NCI-H1694 (cell line): ENCODE measurements at regions not wholly inside any gene's neighbourhood (a gene's known extent, or its start where the extent isn't known, plus 50 kb on each side); places are given as distances from the start of the nearest gene placed in this dataset.

ENCODE experiments used
- DNase-seq: peaks from one replicate; lab custom pipeline; 2025; lab: John Stamatoyannopoulos, UW

DNA sequence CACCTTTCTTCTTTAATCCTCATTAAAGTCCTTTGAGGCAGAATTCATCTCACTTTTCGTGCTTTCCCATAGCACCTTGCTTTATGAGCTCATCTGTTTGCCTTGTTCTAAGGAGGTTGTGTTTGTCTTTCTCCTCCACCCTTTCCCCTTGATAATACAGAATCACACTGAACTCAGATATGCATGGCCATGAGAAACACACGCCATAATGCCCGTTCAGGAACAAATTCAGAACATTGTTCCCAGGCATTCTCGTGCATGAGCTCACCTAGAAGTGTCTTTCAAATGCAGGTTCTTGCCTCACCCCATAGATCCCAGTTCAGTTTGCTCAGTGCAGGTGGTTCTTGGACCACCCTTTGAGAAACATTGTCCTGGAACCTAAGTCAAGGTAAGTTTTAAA lies 71.1 kb downstream of the TMEM114 start:
- no peak for DNase-seq

DNA sequence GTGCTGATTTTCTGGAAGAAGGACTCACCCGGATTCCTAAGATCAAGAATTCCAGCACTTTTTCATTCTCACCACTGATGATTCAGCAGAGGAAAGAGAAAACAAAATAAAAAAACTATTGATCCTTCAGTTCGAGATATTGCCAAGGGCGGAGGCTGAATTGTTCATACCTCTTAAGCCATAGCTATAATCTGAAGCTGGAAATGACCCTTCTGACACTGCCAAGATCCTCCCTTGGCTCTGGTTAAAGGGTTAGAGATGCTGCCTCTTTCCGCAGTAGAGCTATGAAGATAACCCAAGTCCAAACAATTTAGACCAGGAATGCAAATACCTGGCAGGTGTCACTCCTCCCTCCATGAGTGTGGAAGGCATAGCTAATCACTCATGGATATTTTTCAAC lies 73.0 kb downstream of the TMEM114 start:
- DNase-seq, result no peak

DNA sequence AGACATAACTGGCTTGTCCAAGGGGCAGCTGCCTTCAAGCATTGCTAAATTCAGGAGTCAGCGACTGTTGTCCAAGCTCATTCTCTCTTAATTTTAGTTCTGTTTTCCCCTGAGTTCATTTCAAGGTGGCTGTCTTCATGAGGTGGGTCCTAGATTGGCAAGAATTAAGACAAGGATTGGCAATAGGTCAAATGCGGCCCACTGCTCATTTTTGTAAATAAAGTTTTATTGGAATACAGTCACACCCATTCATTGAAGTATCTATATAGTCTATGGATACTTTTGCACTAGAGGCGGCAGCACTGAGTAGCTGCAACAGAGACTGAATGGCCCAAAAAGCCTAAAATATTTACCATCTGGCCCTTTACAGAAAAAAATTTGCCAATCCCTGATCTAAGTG lies 73.8 kb downstream of the TMEM114 start:
- DNase-seq, result no peak

DNA sequence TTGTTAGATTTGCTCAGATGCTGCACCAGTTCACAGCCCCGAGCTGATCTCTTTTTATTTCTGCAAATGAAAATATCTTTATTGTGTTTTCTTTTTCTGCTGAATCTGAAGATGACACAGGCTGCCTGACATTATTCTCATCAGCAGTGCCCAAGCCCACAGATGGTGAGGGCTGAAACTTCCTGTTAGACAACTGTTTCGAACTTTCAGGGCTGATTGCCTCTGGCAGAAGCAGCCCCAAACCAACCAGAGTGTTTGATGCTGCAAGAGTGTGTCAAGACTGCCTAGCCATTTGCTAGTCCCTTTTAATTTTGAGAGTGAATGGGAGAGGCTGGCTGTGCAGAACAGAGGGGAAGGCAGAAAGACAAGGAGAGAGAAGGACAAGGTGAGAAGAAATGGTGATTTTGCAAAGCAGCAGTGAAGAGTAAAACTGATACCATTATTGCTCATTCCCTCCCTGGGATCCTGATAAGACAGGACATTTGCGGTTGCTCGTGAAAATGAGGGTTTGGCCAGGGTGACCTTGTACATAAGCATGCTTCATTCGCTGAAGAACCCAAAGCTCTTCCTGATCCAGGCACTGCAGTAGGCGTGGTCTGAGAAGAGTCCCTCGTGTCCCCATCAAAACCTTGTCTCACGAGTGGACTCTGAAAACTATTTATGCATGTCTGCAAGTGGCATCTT lies 77.2 kb downstream of the TMEM114 start:
- DNase-seq, result no peak

DNA sequence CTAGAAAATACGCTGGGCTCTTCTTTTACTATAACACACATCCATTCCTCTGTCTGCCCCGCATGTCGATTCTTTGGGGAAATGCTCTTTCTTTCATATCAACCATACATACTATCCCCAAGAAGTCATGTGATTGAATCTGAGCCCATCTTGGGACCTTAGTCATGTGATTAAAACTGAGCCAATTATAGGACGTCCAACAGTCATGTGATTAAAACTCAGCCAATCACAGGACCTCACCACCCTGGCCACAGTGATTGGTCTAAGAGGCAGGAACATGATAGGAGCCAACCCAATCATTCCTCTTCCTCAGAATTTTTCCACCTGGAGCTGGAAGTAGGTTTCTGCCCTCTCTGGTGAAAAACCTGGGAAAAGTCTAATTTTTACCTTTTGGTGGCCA lies 78.8 kb downstream of the TMEM114 start:
- DNase-seq, result no peak

DNA sequence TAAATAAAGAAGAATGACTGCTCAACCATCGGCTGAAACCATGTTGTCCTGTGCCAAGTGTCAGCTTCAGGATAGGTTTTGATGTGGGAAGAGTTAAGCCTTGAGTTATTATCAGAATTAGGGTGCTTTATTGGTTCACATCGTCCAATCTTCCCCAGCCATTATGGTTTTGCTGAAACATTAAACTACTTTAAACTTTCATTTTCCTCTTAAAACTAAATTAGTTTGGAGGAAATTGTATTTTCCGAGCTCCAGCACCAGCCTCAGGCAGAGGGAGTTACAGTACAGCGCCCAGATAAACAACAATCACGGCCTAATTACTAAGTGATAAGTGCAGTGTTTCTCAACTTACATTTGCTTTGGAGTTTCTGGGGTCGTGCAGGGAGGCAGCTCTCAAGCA lies 80.2 kb downstream of the TMEM114 start:
- DNase-seq, result no peak

DNA sequence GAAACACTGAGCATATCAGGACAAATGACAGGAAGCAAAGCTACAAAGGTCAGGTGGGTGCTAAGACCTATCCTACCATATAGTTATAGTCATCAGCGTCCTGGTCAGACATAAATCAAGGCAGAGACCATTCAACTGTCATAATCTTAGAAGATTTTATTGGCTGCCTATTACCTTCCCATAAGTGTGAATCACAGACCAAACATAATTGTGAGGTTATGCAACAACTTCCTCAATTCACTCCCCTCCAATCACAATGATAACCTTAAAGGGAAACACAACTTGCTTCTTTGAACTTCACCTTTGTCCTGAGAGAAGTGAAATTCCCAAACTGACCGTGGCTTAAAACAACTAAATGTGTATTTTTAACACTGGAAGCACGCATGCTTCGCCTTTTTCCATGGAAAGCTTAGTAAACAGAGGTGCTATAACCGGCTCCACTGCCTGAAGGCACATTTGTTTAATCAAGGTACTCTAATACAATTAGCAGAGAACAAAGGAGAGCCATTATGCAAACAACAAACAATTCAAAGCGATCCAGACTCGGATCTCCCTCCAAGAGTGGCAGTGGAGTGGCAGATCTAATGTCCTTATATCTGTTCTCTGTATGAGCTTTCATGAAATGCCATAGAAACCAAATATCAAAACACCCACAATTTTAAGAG lies 84.9 kb downstream of the TMEM114 start:
- no peak for DNase-seq

DNA sequence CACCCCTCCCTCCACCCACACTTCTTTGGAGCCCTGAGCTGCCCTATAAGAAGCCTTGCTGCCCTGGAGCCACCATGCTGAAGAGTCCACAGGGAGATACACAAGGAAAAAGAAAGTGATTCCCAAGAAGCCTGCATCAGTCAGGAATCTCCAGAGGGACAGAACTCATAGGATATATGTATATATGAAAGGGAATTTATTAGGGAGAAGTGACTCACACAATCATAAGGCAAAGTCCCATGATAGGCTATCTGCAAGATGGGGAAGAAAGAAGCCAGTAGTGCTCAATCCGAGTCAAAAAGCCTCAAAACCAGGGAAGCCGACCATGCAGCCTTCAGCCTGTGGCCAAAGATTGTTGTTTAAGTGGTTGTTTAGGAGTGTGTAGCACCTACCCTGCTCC lies 87.9 kb downstream of the TMEM114 start:
- no peak for DNase-seq

DNA sequence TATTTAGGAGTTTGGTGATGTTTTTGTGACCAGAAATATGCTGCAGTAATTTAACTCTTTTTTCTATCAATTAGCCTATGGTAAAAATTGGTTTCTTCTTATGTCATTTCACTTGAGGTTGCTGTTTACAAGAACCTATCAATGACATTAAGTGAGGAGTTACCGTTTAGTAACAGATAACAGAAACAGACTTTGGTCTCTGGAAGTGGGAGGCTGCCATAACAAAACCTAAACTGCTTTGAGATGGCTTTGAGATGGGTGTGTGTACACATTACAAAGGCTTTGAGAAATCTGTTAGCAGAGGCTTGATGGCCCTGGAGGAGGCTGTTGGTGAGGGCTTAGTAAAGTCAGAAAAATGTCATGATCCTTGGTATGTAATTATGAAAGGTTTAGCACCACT lies 90.0 kb downstream of the TMEM114 start:
- DNase-seq, result no peak

DNA sequence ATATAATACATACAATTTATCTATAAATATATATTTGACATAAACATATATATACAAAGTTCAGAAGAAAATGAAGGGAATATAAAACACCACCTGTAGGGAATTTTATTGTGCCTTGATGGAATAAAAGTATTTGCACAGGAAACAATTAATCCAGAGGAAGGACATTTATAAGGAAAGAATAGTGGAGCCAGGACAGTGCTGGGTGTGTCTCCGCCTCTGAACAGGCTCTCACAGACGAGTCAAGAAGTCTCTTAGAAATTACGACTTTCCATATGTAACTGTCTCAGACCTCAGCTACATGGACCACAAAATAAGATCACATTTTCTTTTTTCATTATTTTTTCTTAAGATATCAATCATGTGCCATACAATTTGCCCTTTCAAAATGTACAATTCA lies 93.9 kb downstream of the TMEM114 start:
- DNase-seq, result no peak

DNA sequence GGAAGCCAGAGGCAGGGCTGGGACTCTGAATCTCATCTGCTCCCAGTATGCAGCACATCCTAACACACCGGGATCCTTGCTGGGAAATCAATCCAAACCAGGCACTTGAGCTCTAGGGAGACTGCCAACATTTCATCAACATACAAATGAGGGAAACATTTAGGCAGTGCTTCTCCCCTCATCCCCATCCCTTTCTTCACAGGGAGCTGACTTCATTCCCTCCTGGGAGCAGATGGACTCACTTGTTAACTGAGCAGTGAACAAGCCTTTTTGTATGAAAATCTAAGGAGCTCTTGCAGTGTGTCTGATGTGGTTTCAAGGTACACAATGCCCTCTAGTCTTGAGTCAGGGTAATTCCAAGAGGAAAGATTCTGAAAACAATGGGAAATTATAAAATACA lies 96.3 kb downstream of the TMEM114 start:
- no peak for DNase-seq

DNA sequence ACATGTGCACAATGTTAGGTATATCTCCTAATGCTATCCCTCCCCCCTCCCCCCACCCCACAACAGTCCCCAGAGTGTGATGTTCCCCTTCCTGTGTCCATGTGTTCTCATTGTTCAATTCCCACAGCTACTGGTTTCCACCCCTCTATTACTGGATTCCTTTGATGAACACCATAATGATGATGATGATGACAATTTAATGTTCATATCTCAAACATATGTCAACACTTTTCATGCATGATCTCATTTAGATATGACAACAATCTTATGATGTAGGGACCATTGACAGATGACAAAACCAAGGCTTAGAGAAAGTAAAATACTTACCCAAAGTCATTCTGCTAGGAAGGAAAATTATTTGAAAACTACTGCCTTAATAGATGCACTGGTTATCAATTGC lies 97.6 kb downstream of the TMEM114 start:
- DNase-seq, result no peak

DNA sequence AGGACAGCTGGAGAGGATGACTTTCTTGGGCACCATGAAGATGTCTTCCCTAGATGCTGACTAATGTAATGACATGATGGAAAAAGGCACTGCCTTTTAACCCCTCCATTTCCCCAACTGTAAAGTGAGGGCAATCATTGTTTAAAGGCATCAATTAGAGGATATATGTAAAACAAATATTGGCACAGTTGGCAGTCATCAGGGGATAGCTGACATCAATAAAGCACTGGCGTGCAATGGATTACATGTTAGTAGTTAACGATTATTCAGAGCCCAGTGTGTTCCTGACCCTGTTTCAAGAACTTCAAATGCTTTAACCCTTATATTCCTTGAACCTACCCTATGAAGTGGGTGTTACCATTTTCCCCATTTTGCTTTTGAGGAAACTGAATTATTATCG lies 100.7 kb downstream of the TMEM114 start:
- no peak for DNase-seq

DNA sequence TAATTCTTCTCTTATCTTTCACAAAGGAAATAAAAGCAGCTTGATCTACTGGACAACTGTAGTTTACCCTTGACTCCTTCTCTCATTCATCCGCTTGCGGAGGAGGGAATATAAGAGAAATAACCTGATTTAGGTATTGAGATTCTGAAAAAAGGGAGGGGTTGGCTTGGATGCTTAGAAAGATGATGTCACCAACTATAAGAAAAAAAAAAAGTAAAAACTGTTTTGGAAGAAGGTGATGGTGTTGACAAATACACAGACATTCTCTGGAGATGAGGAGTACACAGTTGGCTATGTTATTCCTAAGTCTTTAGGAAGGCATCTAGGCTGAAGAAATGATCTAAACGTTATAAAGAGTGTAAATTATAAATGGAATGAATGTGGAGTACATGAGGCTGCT lies 103.3 kb downstream of the TMEM114 start:
- no peak for DNase-seq

DNA sequence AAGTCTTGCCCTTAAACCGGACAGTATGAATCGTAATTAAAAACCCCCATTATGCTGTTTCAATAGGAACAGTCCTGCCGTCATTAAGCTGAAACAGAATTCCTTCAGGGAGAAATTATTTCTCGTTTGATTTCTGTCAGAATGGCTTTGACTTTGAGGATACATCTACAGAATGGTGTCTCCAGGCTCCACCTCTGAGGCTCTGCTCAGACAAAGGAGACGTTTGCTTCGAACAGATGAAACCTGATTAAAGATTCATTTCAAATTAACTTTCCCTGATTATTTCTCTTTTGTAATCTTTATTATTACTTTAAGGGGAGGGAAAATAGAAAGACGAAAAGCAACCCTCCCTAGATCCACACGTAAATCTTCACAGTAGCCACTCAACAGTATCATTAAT lies 106.9 kb downstream of the TMEM114 start:
- no peak for DNase-seq

DNA sequence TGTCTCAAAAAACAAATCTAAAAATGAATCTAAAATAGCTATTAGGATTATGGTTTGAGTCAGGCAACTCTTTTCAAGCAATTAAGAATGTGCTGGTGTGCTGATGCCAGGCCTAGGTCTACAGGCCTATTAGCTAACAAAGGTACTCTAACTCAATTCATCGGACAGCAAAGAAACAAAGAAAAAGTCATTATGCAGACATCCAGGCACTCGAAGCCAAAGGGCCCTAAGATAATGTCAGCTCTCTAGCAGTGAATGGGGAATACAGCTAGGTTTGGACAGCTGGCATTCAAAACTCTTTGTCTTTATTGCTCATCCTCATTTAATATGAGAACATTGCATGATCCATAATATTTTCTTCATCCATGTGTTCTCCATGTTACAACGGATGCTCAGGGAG lies 108.5 kb downstream of the TMEM114 start:
- DNase-seq, result no peak

DNA sequence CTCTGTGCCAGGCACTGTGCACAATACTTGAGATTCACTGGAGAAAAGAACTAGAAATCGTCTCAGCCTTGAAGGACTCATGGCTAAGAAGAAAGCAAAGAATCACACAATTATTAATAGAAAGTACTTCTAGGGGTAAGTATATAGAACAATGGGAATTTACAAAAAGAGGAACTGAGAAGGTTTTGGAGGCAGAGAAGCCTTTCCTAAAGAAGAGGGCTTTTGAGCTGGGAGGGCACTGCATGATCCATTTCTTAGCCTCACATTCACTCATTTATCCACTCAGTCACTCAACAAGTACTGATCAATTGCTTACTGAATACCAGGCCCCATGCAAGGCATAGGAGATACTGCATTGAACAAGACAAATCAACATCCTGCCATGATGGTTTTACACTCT lies 113.5 kb downstream of the TMEM114 start:
- DNase-seq, result no peak

DNA sequence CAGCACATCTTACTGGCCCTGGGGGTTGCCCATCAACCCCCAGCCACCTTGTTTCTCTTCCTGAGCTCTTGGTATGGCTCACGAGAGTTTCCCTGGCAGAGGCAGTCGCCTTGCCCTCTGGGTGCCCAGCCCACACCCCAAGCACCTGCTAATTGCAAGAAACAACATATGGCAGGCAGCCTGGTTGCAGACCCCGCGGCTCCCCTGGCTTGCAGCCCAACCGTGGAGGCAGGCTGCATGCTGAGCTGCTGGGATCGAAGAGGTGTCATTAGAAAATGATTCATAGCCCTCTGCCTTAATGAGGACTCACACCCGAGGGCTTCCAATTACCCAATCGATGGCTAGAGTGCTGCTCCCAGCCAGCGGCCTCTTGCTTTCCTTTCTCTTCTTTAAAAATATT lies 115.7 kb downstream of the TMEM114 start:
- no peak for DNase-seq

DNA sequence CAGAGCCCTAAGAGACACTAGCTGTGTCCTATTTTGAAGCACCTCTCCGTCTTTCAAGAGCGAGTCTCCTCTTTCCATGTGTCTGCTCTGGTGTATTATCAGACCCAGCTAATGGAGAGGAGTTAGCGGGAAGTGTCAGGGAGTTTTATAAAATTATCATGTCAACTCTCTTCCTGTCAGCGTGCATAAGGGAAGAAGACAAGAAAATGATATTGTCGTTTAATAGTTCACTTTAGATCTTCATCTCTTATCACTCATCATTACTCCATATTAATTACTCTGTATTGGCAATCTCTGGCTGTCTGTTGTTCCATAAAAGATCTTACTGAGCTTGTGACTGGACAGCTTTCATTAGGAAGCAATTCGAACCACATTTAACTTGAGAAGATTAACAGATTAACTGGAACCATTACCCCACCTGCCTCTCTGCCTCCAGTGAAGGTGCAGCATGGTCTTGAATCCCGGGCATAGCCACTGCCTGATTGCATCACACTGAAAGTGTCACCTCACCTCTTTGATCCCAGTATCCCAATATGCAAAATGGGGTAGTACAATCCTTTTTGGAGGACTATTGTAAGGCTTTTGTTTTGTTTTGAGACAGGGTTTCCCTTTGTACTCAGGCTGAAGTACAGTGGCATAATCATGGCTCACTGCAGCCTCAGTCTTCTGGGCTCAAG lies 121.1 kb downstream of the TMEM114 start:
- no peak for DNase-seq

DNA sequence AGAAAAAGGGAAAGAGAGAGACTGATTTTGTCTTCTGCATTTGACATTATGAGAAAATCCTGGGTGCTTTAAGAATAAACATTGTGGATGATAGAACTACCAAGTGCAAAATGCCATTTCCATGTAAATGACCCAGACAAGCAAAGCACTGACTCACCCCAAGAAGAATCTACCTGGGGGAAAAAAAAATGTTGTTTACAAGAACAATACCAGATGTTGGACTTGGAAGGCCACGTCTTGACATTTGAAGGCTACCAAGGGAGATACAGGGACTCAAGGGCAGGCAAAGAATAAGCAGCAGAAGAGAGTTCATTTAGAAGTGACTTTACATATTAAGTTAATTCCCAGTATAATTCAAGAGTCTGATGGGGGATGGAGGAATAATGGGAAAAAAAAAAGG lies 125.3 kb downstream of the TMEM114 start:
- DNase-seq, result no peak

DNA sequence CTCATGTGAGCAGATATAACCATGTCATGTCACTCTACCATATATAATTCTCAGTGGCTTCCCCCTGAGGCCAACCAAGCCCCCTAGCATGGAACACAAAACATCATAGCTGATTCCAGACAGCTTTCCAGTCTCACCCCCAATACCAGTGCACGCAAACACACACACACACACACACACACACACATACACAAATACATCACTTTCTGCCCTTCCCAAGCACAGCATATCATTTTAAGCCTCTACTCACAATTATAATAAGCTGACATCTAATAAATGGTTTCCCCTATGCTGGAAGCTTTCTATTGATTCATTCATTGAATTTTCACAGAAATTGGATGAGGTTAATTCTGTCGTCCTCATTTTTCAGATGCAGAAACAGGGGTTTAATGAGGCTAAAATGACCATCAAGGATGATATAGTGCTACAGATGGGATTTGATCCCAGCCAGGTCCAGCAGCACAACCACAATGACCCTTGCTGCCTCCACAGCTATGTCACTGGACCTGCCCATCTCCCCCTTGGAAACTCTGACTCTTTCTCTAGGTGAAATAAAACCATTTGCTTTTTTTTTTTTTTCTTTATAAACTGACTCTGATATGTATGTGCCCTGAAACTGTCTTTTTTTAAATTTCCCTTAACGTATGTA lies 131.1 kb downstream of the TMEM114 start:
- DNase-seq, result no peak

DNA sequence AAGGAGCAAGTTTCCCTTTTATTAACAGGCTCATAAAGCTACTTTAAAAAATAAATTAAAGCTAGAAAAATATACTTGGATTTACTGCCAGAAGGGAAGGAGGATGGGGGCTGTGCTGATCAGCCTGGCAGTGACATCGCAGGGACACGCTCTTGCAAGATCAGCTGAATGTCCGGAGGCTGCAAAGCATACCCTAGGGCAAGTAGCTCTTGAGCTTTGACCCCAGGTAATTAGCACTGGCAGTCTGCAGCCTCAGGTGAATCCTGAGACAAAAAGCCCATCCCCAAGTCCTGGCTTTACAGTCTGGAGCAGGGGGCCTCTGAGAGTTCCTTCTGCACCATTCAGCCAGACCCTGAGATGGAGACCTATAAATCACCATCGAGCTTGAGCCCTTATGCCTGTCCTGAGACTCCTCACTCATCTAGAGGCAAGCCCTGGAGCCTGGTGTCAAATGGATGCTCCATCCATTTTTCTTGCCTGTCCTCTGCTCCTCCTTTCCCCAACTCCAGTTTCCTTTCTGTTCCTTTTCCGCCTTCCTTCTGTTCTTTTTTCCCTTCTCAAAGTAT lies 131.7 kb downstream of the TMEM114 start:
- DNase-seq, result no peak

DNA sequence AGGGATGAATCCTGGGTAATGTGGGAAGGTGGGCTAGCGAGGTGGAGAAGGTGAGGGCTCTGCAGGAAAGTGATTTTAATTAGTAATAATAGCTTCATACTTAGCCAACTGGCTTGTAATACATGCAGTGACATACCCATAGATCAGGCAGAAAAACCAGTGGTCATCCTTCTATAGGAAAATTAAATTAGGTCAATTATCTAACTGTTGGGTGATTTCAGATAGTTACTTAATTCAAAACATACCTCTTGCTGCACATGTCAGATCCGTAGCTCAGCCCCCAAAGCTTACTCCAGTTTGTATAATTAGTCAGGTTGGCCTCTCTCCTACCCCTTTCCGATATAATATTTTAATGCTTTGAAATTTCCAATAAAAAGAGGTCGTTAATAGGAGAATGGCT lies 137.0 kb downstream of the TMEM114 start:
- no peak for DNase-seq
